MM.1S (cell line): ENCODE measurements at regions not wholly inside any gene's neighbourhood (a gene's known extent, or its start where the extent isn't known, plus 50 kb on each side); places are given as distances from the start of the nearest gene placed in this dataset.

Experiments used
- CTCF ChIP-seq: fragments of 300-600 bp; sonication (generic); IDR thresholded peaks from 2 replicates; pipeline ENCODE4 v1.5.1; 2016; ENCODE audit warnings: antibody characterized with exemption, low read length, mixed read lengths
- EZH2phosphoT487 ChIP-seq: fragments of 300-600 bp; sonication (generic); IDR thresholded peaks from 2 replicates; pipeline ENCODE4 v1.6.1; 2018; ENCODE audit warnings: antibody characterized with exemption, low read length

- no peak for TF ChIP-seq CTCF
- no peak for TF ChIP-seq EZH2phosphoT487
Measured at GRCh38 chr2:136452528-136452927, 312.8 kb upstream of the THSD7B start.
